SU-DHL-6 (cell line): ENCODE measurements at regions not wholly inside any gene's neighbourhood (a gene's known extent, or its start where the extent isn't known, plus 50 kb on each side); places are given as distances from the start of the nearest gene placed in this dataset.

Experiments used
- H2AFZ ChIP-seq: fragments of 200-600 bp; sonication (generic); 2 replicates; pipeline ENCODE4 v1.6.1; 2014; ENCODE audit warnings: low read depth, mild to moderate bottlenecking, moderate library complexity, mixed read lengths, antibody characterized with exemption, low read length; ENCODE audit not compliant: severe bottlenecking
- H3F3A ChIP-seq: fragments of 200-600 bp; shearing (Covaris generic); 2 replicates; pipeline ENCODE4 v1.6.0; 2016; ENCODE audit warnings: antibody characterized with exemption, mild to moderate bottlenecking; ENCODE audit not compliant: insufficient read depth
- H3K27ac ChIP-seq: fragments of 200-600 bp; sonication (generic); 2 replicates; pipeline ENCODE4 v1.5.1; 2016; ENCODE audit warnings: low read depth, mild to moderate bottlenecking, low read length, moderate library complexity, mixed read lengths
- H3K27me3 ChIP-seq: fragments of 200-600 bp; sonication (generic), shearing (Covaris generic); 2 replicates; pipeline ENCODE4 v1.6.0; 2014; ENCODE audit warnings: mild to moderate bottlenecking, low read length
- H3K36me3 ChIP-seq: fragments of 200-600 bp; sonication (generic); 2 replicates; pipeline ENCODE4 v1.6.1; 2014; ENCODE audit warnings: mild to moderate bottlenecking, low read length, mixed read lengths
- H3K4me2 ChIP-seq: fragments of 300-600, 200-600 bp; shearing (Covaris generic), sonication (generic); 2 replicates; pipeline ENCODE4 v1.6.0; 2014; ENCODE audit warnings: low read length, low read depth, mild to moderate bottlenecking; ENCODE audit not compliant: poor library complexity, severe bottlenecking
- H3K4me3 ChIP-seq: fragments of 200-600 bp; sonication (generic); 2 replicates; pipeline ENCODE4 v1.5.1; 2014; ENCODE audit warnings: antibody characterized with exemption, low read length, mild to moderate bottlenecking, mixed read lengths; ENCODE audit not compliant: insufficient read depth, poor library complexity, severe bottlenecking
- H3K79me2 ChIP-seq: fragments of 200-600 bp; sonication (generic); 2 replicates; pipeline ENCODE4 v1.6.1; 2014; ENCODE audit warnings: mild to moderate bottlenecking, low read length, moderate library complexity; ENCODE audit not compliant: insufficient read depth
- H3K9ac ChIP-seq: fragments of 200-600 bp; sonication (generic); 2 replicates; pipeline ENCODE4 v1.7.0; 2014; ENCODE audit warnings: mild to moderate bottlenecking, low read length
- H3K9me2 ChIP-seq: fragments of 200-600 bp; sonication (generic); replicated peaks from 2 replicates; pipeline ENCODE4 v1.6.1; 2014; ENCODE audit warnings: low read length; ENCODE audit not compliant: insufficient read depth
- H3K9me3 ChIP-seq: fragments of 200-600 bp; sonication (generic); 2 replicates; pipeline ENCODE4 v1.6.1; 2014; ENCODE audit warnings: low read length, mixed read lengths; ENCODE audit not compliant: insufficient read depth
- H4K20me1 ChIP-seq: fragments of 200-600 bp; sonication (generic); 2 replicates; pipeline ENCODE4 v1.6.1; 2014; ENCODE audit warnings: low read depth, mild to moderate bottlenecking, antibody characterized with exemption, low read length, moderate library complexity, mixed read lengths
- CTCF ChIP-seq: fragments of 200-600 bp; sonication (generic); IDR thresholded peaks from one replicate; pipeline ENCODE4 v1.5.1; 2017; ENCODE audit warnings: antibody characterized with exemption, mild to moderate bottlenecking, low read length, moderate library complexity; ENCODE audit not compliant: insufficient read depth, poor library complexity, severe bottlenecking
- EZH2phosphoT487 ChIP-seq: fragments of 200-600 bp; sonication (generic), shearing (Covaris generic); conservative IDR thresholded peaks from 2 replicates; pipeline ENCODE4 v1.6.1; 2018; ENCODE audit warnings: mild to moderate bottlenecking, antibody characterized with exemption, low read length, moderate library complexity, mixed read lengths

DNA sequence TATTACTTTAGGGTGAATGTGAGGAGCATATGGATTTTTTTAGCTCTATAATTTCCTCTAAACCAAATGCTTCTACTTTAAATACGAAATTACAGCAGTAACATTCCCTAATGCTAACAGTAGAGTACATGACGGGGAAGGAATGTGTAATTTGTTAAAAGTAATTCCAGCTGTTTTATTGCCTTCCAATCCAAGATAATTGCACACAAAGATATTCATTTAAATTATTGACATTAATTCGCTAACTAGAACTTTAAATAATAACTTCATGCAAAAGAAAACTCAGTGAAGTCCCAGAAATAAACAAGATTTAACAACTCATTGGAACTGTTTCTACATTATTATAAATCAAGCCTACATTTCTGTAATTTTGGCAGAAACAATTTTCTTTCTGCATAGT, 261.4 kb upstream of the CFAP20DC start:
- H2AFZ ChIP-seq = no peak overlapping the region
- H3K27me3 ChIP-seq = no peaks in the 10 kb centered on the region
- H3F3A ChIP-seq = no peaks in the 10 kb centered on the region
- no peaks in the 10 kb centered on the region for H4K20me1 ChIP-seq
- H3K9ac ChIP-seq = no peak overlapping the region
- no peaks in the 10 kb centered on the region for H3K9me2 ChIP-seq
- TF ChIP-seq EZH2phosphoT487 = no peak
- TF ChIP-seq CTCF = no peak
- no peak overlapping the region for H3K4me3 ChIP-seq
- H3K9me3 ChIP-seq = no peaks in the 10 kb centered on the region
- no peaks in the 10 kb centered on the region for H3K36me3 ChIP-seq
- no peak overlapping the region for H3K27ac ChIP-seq
- H3K79me2 ChIP-seq = no peaks in the 10 kb centered on the region
- H3K4me2 ChIP-seq = no peak overlapping the region

GRCh38 chr3:59310736-59311135, 260.9 kb upstream of the CFAP20DC start:
- Histone ChIP-seq H3K9ac (no peak overlapping the region), H3K27ac (no peak overlapping the region), H2AFZ (no peak overlapping the region), H3K36me3 (no peaks in the 10 kb centered on the region), H3K4me3 (no peak overlapping the region), H4K20me1 (no peaks in the 10 kb centered on the region), H3K27me3 (no peaks in the 10 kb centered on the region), H3K9me3 (no peaks in the 10 kb centered on the region), H3K4me2 (no peak overlapping the region), H3K79me2 (no peaks in the 10 kb centered on the region), H3K9me2 (no peaks in the 10 kb centered on the region), H3F3A (no peaks in the 10 kb centered on the region)
- TF ChIP-seq EZH2phosphoT487 = no peak
- TF ChIP-seq CTCF = no peak

DNA sequence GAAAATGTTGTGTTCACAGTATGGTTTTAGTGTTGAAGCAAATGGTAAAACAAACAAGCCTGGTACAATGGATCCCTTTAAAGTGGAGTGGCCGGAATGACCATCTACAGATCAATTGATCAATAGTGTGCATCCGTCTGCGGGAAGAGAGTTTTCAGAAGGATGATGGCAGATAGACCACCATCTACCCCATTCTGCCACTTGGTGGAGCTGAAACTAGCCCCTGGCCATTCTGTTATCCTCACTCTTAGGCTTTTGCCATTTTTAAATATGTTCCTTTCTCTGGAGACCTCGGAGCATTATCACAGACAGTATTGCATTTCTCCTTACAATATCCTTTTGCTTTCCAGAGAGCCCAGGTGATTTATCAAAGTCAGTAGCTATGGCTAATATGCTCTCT, 258.9 kb upstream of the CFAP20DC start:
- H2AFZ ChIP-seq = no peak overlapping the region
- H3K27ac ChIP-seq = no peak overlapping the region

More for the DNA sequence above, 258.9 kb upstream of the CFAP20DC start:
- no peak overlapping the region for H3K4me2 ChIP-seq
- H3K79me2 ChIP-seq = no peaks in the 10 kb centered on the region
- H3K9me3 ChIP-seq = no peaks in the 10 kb centered on the region
- H3K9me2 ChIP-seq = no peaks in the 10 kb centered on the region
- H3F3A ChIP-seq = no peaks in the 10 kb centered on the region
- no peak overlapping the region for H3K4me3 ChIP-seq
- H3K36me3 ChIP-seq = no peaks in the 10 kb centered on the region
- H4K20me1 ChIP-seq = no peaks in the 10 kb centered on the region
- H3K27me3 ChIP-seq = no peaks in the 10 kb centered on the region
- no peak overlapping the region for H3K9ac ChIP-seq
- TF ChIP-seq EZH2phosphoT487 (no peak), CTCF (peak; percentile 10)
